ENCODE measurements at regions not wholly inside any gene's neighbourhood (a gene's known extent, or its start where the extent isn't known, plus 50 kb on each side); places are given as distances from the start of the nearest gene placed in this dataset.
"Not testable (repeated sequence)": the region's sequence is repeated elsewhere in the genome, so short reads cannot be mapped to it uniquely, and the experiment has no call there.

DNA sequence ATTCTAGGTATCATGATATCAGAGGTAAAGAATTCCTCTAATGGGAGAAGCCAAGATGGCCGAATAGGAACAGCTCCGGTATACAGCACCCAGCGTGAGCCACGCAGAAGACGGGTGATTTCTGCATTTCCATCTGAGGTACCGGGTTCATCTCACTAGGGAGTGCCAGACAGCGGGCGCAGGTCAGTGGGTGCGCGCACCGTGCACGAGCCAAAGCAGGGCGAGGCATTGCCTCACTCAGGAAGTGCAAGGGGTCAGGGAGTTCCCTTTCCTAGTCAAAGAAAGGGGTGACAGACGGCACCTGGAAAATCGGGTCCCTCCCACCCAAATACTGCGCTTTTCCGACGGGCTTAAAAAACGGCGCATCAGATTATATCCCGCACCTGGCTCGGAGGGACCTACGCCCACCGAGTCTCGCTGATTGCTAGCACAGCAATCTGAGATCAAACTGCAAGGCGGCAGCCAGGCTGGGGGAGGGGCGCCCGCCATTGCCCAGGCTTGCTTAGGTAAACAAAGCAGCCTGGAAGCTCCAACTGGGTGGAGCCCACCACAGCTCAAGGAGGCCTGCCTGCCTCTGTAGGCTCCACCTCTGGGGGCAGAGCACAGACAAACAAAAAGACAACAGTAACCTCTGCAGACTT, 70.4 kb upstream of the ALCAM start:
- DNase-seq (ENCODE audit: low spot score); intact Hi-C loops (cut with DNase I): not testable (repeated sequence)

DNA sequence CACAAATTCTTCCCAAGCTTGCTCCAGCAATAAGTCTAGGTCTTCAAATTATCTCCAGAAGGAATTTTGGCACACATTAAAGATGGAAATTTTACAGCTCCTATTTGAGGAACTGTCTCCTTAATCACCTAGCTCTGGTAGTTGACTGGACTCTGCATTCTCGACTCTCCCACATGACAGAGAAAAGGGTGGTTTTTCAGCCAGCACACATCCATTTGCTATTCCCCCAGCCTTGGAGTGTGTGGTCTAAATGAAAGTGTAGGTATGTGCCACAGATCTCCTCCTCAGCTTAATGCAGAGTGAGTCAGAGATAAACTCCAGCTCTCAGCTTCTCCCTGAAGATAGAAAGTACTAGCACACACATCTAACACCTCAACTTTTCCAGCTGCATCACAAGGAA, 62.2 kb upstream of the ALCAM start:
- intact Hi-C loops (cut with DNase I), result no loop called here
- no peak for DNase-seq (ENCODE audit: low spot score)

DNA sequence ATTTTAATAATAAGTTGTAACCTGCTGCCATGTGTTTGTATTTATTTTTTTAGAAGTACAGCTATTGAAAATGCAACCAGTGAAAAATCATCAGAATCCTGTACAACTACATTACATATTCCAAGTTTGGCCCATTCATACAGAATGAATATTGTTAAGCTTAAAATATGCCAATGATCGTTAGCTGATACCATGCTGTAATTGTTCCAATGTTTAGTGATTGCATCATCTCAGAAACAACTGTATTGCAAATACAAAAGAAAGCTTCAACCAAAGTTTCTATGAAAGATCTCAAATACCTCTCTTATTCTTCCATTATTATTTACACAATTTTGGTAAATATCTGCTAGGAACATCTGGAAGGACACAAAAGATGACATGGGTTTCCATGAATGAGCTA, 51.6 kb upstream of the ALCAM start:
- intact Hi-C loops (cut with DNase I), result no loop called here
- DNase-seq (ENCODE audit: low spot score), result no peak

DNA sequence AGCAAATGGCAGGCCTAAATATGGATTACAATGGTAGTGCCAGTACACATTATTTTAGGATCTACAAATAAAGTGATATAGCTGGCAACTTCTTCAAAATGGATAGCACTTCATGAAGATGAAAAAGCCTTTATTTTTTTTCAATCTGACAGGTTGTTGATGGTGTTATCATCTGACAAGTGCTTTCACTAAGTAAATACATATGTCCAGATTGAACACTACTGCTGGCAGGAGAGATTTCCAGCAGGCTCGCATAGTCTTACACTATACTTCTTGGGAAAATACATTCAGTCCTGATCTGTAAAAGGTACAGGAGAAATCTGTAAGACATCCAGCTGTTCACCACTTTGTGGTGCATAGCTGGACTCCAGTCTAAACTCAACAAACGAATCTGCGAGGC, 50.9 kb upstream of the ALCAM start:
- DNase-seq (ENCODE audit: low spot score), result no peak
- intact Hi-C loops (cut with DNase I), result no loop called here

DNA sequence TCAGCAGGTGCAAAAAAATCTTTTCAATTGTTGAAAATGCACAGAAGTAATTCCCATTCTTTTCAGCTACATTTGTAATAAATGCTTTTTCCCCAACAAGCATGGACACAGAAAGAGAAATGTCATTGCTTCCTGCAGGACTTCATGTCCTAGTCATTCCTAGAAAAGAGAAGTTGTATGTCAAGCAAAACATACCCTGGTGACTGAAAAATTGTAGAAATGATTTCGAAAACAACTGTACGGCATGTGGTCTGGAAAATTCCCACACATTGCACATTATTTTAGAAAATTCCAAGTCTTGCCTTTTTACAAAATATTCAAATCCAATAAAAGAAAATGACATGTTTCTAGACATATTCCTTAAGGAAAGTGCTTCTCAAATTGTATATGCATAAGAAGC, 50.4 kb upstream of the ALCAM start:
- intact Hi-C loops (cut with DNase I), result no loop called here
- DNase-seq (ENCODE audit: low spot score), result no peak

Small RNA genes lying in the stretch of these regions (microRNA-seq; reads per million reads assigned to microRNA genes)
- gene MIR548AB (ENCODE audit: borderline microRNAs expressed in 2 of 2), result 0 reads per million in 2 donors
